ENCODE measurements at regions not wholly inside any gene's neighbourhood (a gene's known extent, or its start where the extent isn't known, plus 50 kb on each side); places are given as distances from the start of the nearest gene placed in this dataset.
"Not testable (repeated sequence)": the region's sequence is repeated elsewhere in the genome, so short reads cannot be mapped to it uniquely, and the experiment has no call there.

GRCh38 chr1:232142403-232143314 lies 487.3 kb downstream of the SIPA1L2 start:
- CTCF ChIA-PET = interaction anchor here (0.6 to 1.0 kb wide), 3 partner anchors 13 to 28 kb away, joined by 3 to 4 read pairs (median 3); no protein-coding TSS in a partner anchor

DNA sequence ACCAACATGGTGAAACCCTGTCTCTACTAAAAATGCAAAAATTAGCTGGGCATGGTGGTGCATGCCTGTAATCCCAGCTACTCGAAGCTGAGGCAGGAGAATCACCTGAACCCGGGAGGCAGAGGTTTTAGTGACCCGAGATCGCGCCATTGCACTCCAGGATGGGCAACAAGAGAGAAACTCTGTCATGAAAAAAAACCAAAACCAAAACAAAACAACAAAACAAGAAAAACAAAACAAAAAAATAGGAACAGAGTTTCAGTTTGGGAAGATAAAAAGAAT lies 488.8 kb downstream of the SIPA1L2 start:
- H3K4me2 ChIP-seq (ENCODE audit: insufficient read depth, low read length); POLR2A ChIA-PET; dilution Hi-C loops (cut with MboI; ENCODE audit: extremely low pct_ligation_motif_present, low sequenced_read_pairs); DNase-seq (ENCODE audit: low read depth, low spot score); H3K36me3 ChIP-seq (ENCODE audit: control insufficient read depth in 2 of 2, extremely low read depth in 1 of 2, insufficient read depth in 2 of 2, low read length in 2 of 2); H3K27me3 ChIP-seq (ENCODE audit: control insufficient read depth in 2 of 2, insufficient read depth in 2 of 2, low read length in 2 of 2); FAIRE-seq; CTCF ChIA-PET; H3K79me2 ChIP-seq (ENCODE audit: control insufficient read depth, insufficient read depth, low read length); H3K9me3 ChIP-seq (replicated peaks; ENCODE audit: control insufficient read depth, insufficient read depth, low read length); H3K4me1 ChIP-seq (ENCODE audit: control insufficient read depth, extremely low read depth, insufficient read depth, low read length); H4K20me1 ChIP-seq (replicated peaks; ENCODE audit: control insufficient read depth, extremely low read depth, insufficient read depth, low read length); H2AFZ ChIP-seq (ENCODE audit: low read depth, low read length); H3K4me3 ChIP-seq (replicated peaks in 1 of 3; ENCODE audit: insufficient read depth in 1 of 3, low read depth in 1 of 3, low read length in 3 of 3); H3K9me1 ChIP-seq (replicated peaks; ENCODE audit: control insufficient read depth, extremely low read depth, insufficient read depth, low read length); H3K9ac ChIP-seq (replicated peaks; ENCODE audit: extremely low read depth, insufficient read depth, low read length); H3K27ac ChIP-seq (ENCODE audit: insufficient read depth, low read depth, low read length); intact Hi-C loops (cut with micrococcal nuclease); BruUV-seq (replicated peaks): not testable (repeated sequence)

More at GRCh38 chr1:232142403-232143314, 487.3 kb downstream of the SIPA1L2 start:
- no peak for FAIRE-seq
- peak; percentile 38 for DNase-seq (ENCODE audit: low read depth, low spot score)
- dilution Hi-C loops (cut with MboI; ENCODE audit: extremely low pct_ligation_motif_present, low sequenced_read_pairs) (no loop called here), intact Hi-C loops (cut with micrococcal nuclease) (no loop called here)
- Histone ChIP-seq H3K79me2 (ENCODE audit: control insufficient read depth, insufficient read depth, low read length) (no peaks in the 10 kb centered on the region), H3K4me1 (ENCODE audit: control insufficient read depth, extremely low read depth, insufficient read depth, low read length) (no peaks in the 10 kb centered on the region), H3K9ac (replicated peaks; ENCODE audit: extremely low read depth, insufficient read depth, low read length) (no peak overlapping the region), H4K20me1 (replicated peaks; ENCODE audit: control insufficient read depth, extremely low read depth, insufficient read depth, low read length) (no peaks in the 10 kb centered on the region), H3K4me2 (ENCODE audit: insufficient read depth, low read length) (no peak overlapping the region), H3K9me3 (replicated peaks; ENCODE audit: control insufficient read depth, insufficient read depth, low read length) (no peaks in the 10 kb centered on the region), H3K9me1 (replicated peaks; ENCODE audit: control insufficient read depth, extremely low read depth, insufficient read depth, low read length) (no peaks in the 10 kb centered on the region), H3K4me3 (replicated peaks in 1 of 3; ENCODE audit: insufficient read depth in 1 of 3, low read depth in 1 of 3, low read length in 3 of 3) (no peak overlapping the region), H2AFZ (ENCODE audit: low read depth, low read length) (peak overlapping the region; percentile 52), H3K27me3 (ENCODE audit: control insufficient read depth in 2 of 2, insufficient read depth in 2 of 2, low read length in 2 of 2) (no peaks in the 10 kb centered on the region), H3K27ac (ENCODE audit: insufficient read depth, low read depth, low read length) (no peak overlapping the region), H3K36me3 (ENCODE audit: control insufficient read depth in 2 of 2, extremely low read depth in 1 of 2, insufficient read depth in 2 of 2, low read length in 2 of 2) (no peaks in the 10 kb centered on the region)
- POLR2A ChIA-PET = no interaction called here
- TF ChIP-seq EZH2 (IDR thresholded peaks at IDR 0.05; ENCODE audit: borderline replicate concordance, low read depth, low read length, severe bottlenecking) = no peak
- no peak for TF ChIP-seq GATA2 (IDR thresholded peaks at IDR 0.05; ENCODE audit: insufficient read depth, insufficient read length, low read depth, low read length)
- no peak for TF ChIP-seq MYC (IDR thresholded peaks at IDR 0.05; ENCODE audit: low read depth, low read length)
- TF ChIP-seq FOS (IDR thresholded peaks at IDR 0.05; ENCODE audit: borderline replicate concordance, insufficient read depth, low read length) = peak; percentile 30
- no TSS peak for BruUV-seq (replicated peaks)

Data from endothelial cell of umbilical vein (primary cell).